ENCODE measurements at regions not wholly inside any gene's neighbourhood (a gene's known extent, or its start where the extent isn't known, plus 50 kb on each side); places are given as distances from the start of the nearest gene placed in this dataset.

- TF ChIP-seq CTCF (IDR thresholded peaks at IDR 0.05), result no peak
- TF ChIP-seq POLR2A (IDR thresholded peaks at IDR 0.05), result no peak
Observed at GRCh38 chr15:29913528-29914135, 91.4 kb upstream of the TJP1 start.

All from transverse colon (tissue), 3 donors.